Transverse colon (tissue), 4 donors: ENCODE measurements at regions not wholly inside any gene's neighbourhood (a gene's known extent, or its start where the extent isn't known, plus 50 kb on each side); places are given as distances from the start of the nearest gene placed in this dataset.

Experiments used
- DNase-seq: peaks from one replicate; pipeline ENCODE4 v3.0.0-alpha.2; 2019
- H3K27ac ChIP-seq, 4 donors: fragments of 200-600 bp; sonication (generic); 2 replicates each; pipeline ENCODE4 v1.5.1; 2016 to 2018; ENCODE audit warnings: inconsistent platforms in 4 of 4
- H3K27me3 ChIP-seq: fragments of 200-600 bp; sonication (generic); 2 replicates; pipeline ENCODE4 v1.5.1; 2017; ENCODE audit warnings: inconsistent platforms
- H3K36me3 ChIP-seq, 4 donors: fragments of 200-600 bp; sonication (generic); 2 replicates each; pipeline ENCODE4 v1.5.1; 2017 to 2019; ENCODE audit warnings: inconsistent platforms in 4 of 4
- H3K4me1 ChIP-seq, 4 donors: fragments of 200-600 bp; sonication (generic); 2 replicates each; pipeline ENCODE4 v1.5.1; 2017 to 2020; ENCODE audit warnings: inconsistent platforms in 4 of 4
- H3K4me3 ChIP-seq, 4 donors: fragments of 200-600 bp; sonication (generic); 1 replicate in 1 of 4; 2 replicates in 3 of 4; pipeline versions ENCODE4 v1.5.1 to v1.6.1; 2017 to 2019; ENCODE audit warnings: inconsistent platforms in 4 of 4
- H3K9me3 ChIP-seq, 2 donors: fragments of 200-600 bp; sonication (generic); 2 replicates each; pipeline ENCODE4 v1.5.1; 2017 to 2019; ENCODE audit warnings: inconsistent platforms in 2 of 2
- CTCF ChIP-seq, 5 experiments: fragments of 200-600 bp in 3 of 5; fragments of 450-650 bp in 2 of 5; sonication (generic) in 3 of 5; IDR thresholded peaks; 1 replicate in 2 of 5; 2 replicates in 3 of 5; pipeline ENCODE4 v1.5.1; 2016 to 2017; ENCODE audit warnings: antibody characterized with exemption in 5 of 5, inconsistent platforms in 3 of 5, mild to moderate bottlenecking in 2 of 5, moderate library complexity in 1 of 5
- EP300 ChIP-seq: sonication (generic); formaldehyde crosslinking; IDR thresholded peaks from one replicate; pipeline ENCODE4 v1.6.1; 2017; ENCODE audit warnings: antibody characterized with exemption, low read depth
- POLR2A ChIP-seq: fragments of 450-650 bp; IDR thresholded peaks from one replicate; pipeline ENCODE4 v1.6.1; 2016; ENCODE audit warnings: antibody characterized with exemption, mild to moderate bottlenecking, moderate library complexity
- POLR2AphosphoS5 ChIP-seq, 3 donors: sonication (generic); formaldehyde crosslinking; IDR thresholded peaks; one replicate each; pipeline ENCODE4 v1.6.1; 2016; ENCODE audit warnings: antibody characterized with exemption in 3 of 3
- WGBS, 2 donors: methylation state at CpG; one replicate each; pipeline ENCODE4 v1.1.5; 2018; ENCODE audit warnings: low coverage in 1 of 2; 5-methylcytosine and 5-hydroxymethylcytosine counted together
- in situ Hi-C, 4 donors: fragments of 200-750 bp; cut with MboI; loops; one replicate each; pipeline versions ENCODE4 v1.15.0 to v1.15.1; 2017; ENCODE audit warnings: low sequenced_read_pairs in 3 of 4, low pct_ligation_motif_present in 1 of 4, low pct_unique_long_range_greater_than_20kb in 1 of 4
- intact Hi-C: fragments of 100-400 bp; cut with DNase I; formaldehyde crosslinking; loops from one replicate; pipeline ENCODE4 v1.15.1; 2023; ENCODE audit warnings: low total_unique reads

GRCh38 chr9:84436386-84437109 lies 96.0 kb upstream of the SLC28A3 start:
- intact Hi-C loops (no loop called here), in situ Hi-C loops (no loop called here)
- no peak overlapping the region for H3K4me3 ChIP-seq
- DNase-seq = no peak
- no peaks in the 10 kb centered on the region for H3K27me3 ChIP-seq
- no peak overlapping the region for H3K27ac ChIP-seq
- WGBS, 2 donors = 42 to 66% methylated on average over 3 to 5 of the region's 5 CpGs
- no peaks in the 10 kb centered on the region for H3K9me3 ChIP-seq
- no peaks in the 10 kb centered on the region for H3K36me3 ChIP-seq
- TF ChIP-seq CTCF (IDR thresholded peaks at IDR 0.05) = no peak
- no peak for TF ChIP-seq POLR2A
- TF ChIP-seq EP300 = no peak
- TF ChIP-seq POLR2AphosphoS5 (IDR thresholded peaks at IDR 0.05) = no peak
- no peaks in the 10 kb centered on the region for H3K4me1 ChIP-seq

GRCh38 chr9:84438391-84438790 lies 97.8 kb upstream of the SLC28A3 start:
- DNase-seq = no peak
- Histone ChIP-seq H3K36me3 (no peaks in the 10 kb centered on the region), H3K27me3 (no peaks in the 10 kb centered on the region), H3K9me3 (no peaks in the 10 kb centered on the region), H3K4me3 (no peak overlapping the region), H3K27ac (no peak overlapping the region), H3K4me1 (no peaks in the 10 kb centered on the region)
- in situ Hi-C loops (no loop called here), intact Hi-C loops (no loop called here)
- 83 to 84% methylated on average over 1 of the region's 1 CpG for WGBS, 2 donors
- TF ChIP-seq EP300 (no peak), CTCF (IDR thresholded peaks at IDR 0.05) (no peak), POLR2AphosphoS5 (IDR thresholded peaks at IDR 0.05) (no peak), POLR2A (no peak)

- 60 to 71% methylated on average over 3 of the region's 3 CpGs for WGBS, 2 donors
- intact Hi-C loops = no loop called here
- Histone ChIP-seq H3K27ac (no peak overlapping the region), H3K4me1 (no peaks in the 10 kb centered on the region), H3K36me3 (no peaks in the 10 kb centered on the region), H3K4me3 (no peak overlapping the region), H3K27me3 (no peaks in the 10 kb centered on the region), H3K9me3 (no peaks in the 10 kb centered on the region)
- no peak for TF ChIP-seq POLR2A
- in situ Hi-C loops = no loop called here
- DNase-seq = no peak
Measured at GRCh38 chr9:84439250-84439649, 98.7 kb upstream of the SLC28A3 start.

- no peaks in the 10 kb centered on the region for H3K9me3 ChIP-seq
- intact Hi-C loops = no loop called here
- H3K36me3 ChIP-seq = no peaks in the 10 kb centered on the region
- in situ Hi-C loops = no loop called here
- no peak overlapping the region for H3K4me3 ChIP-seq
- H3K27me3 ChIP-seq = no peaks in the 10 kb centered on the region
- no peaks in the 10 kb centered on the region for H3K4me1 ChIP-seq
- WGBS, 2 donors = 73 to 74% methylated on average over 6 of the region's 6 CpGs
- DNase-seq = no peak
- H3K27ac ChIP-seq = no peak overlapping the region
- TF ChIP-seq EP300 = no peak
- TF ChIP-seq POLR2AphosphoS5 (IDR thresholded peaks at IDR 0.05) = no peak
- no peak for TF ChIP-seq CTCF (IDR thresholded peaks at IDR 0.05)
- TF ChIP-seq POLR2A = no peak
Measured at GRCh38 chr9:84442712-84443111, 102.2 kb upstream of the SLC28A3 start.

- Histone ChIP-seq H3K4me1 (no peaks in the 10 kb centered on the region), H3K27me3 (no peaks in the 10 kb centered on the region), H3K4me3 (no peak overlapping the region), H3K36me3 (no peaks in the 10 kb centered on the region), H3K27ac (no peak overlapping the region), H3K9me3 (no peaks in the 10 kb centered on the region)
- 89 to 100% methylated on average over 1 to 5 of the region's 5 CpGs for WGBS, 2 donors
- intact Hi-C loops (no loop called here), in situ Hi-C loops (no loop called here)
- TF ChIP-seq CTCF (IDR thresholded peaks at IDR 0.05) (no peak), POLR2AphosphoS5 (IDR thresholded peaks at IDR 0.05) (no peak), POLR2A (no peak), EP300 (no peak)
- DNase-seq = no peak
Measured at GRCh38 chr9:84445737-84446136, 105.2 kb upstream of the SLC28A3 start.
